ENCODE measurements at regions not wholly inside any gene's neighbourhood (a gene's known extent, or its start where the extent isn't known, plus 50 kb on each side); places are given as distances from the start of the nearest gene placed in this dataset.
"Not testable (repeated sequence)": the region's sequence is repeated elsewhere in the genome, so short reads cannot be mapped to it uniquely, and the experiment has no call there.

DNA sequence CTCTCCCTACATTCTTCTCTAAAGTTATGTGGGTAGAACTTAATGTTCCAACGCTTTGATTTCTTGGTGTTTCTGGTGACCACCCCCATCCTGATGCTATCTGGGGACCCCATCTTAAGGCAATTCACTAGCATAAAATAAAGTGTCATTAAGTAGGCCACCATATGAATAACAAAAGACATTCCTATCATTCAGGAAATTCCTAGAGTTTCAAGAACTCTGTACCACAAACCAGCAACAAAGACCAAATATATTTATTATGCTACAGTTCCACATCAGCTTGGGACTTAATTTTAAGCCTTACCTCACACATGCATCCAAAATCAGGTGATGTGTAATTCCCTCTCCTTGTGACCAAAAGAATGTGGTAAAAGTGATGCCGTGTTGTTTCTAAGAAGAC, 254.6 kb upstream of the LRRC4C start:
- no peak for FAIRE-seq

DNA sequence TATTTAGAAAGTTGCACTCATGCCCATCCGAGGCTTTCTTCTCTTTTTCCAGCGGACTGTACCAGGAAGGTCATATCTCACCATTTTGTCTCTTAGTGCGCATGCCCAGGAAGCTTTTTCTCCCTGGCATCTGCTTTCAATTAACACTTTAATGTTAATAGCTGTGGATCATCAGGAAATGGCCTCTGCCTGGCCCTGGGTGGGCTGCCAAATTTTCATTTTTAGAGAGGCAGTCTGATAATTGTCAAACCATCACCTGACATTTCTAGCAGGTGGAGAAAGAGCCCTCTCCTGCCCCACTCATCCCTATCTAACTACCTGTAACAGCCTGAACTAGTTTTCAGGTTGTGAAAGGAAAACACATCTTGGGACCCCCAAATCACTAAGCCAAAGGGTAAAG, 257.4 kb upstream of the LRRC4C start:
- FAIRE-seq, result no peak

DNA sequence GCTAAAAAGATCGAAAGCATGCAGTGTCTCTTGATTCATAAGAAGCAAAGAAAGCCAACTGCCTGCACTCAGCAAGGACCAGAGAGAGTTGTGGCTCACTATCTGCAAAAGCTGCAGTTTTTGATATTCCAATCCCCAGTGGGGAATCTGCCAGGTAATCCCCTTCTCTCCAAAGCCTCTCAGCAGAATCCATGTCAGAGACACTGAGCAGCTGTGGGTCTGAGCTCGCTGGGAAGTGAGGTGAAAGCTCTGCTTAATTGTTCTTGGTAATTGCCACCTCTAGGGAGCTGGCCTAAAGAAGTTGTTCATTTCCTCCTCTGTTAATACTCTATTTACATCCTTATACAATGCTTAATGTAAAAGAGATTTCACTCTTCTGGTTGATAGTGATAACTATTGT, 261.3 kb upstream of the LRRC4C start:
- no peak for FAIRE-seq

DNA sequence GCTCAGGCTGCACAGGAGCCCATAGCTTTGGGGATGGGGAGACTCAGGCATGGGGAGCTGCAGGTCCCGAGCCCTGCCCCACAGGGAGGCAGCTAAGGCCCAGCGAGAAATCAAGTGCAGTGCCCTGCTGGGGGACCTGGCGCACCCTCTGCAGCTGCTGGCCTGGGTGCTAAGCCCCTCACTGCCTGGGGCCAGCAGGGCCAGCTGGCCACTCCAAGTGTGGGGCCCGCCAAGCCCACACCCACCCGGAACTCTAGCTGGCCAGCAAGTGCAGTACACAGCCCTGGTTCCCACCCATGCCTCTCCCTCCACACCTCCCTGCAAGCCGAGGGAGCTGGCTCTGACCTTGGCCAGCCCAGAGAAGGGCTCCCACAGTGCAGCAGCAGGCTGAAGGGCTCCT, 268.7 kb upstream of the LRRC4C start:
- FAIRE-seq, result not testable (repeated sequence)

DNA sequence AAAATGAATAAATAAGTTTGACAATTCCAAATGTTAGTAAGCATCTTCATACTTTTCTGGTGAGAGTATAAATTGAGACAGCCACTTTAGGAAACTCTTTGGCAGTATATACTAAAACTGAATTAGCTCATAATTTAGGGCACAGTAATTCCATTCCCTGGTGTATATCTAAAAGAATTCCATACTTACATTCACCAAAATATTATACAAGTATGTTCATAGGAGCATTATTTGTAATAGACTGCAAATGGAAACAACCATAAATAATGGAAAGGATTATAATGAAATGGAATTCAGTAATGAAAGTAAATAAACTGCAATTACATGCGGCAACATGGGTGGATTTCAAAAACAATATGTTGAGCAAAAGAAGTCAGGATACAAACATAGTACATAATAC, 315.8 kb upstream of the LRRC4C start:
- no peak for FAIRE-seq

DNA sequence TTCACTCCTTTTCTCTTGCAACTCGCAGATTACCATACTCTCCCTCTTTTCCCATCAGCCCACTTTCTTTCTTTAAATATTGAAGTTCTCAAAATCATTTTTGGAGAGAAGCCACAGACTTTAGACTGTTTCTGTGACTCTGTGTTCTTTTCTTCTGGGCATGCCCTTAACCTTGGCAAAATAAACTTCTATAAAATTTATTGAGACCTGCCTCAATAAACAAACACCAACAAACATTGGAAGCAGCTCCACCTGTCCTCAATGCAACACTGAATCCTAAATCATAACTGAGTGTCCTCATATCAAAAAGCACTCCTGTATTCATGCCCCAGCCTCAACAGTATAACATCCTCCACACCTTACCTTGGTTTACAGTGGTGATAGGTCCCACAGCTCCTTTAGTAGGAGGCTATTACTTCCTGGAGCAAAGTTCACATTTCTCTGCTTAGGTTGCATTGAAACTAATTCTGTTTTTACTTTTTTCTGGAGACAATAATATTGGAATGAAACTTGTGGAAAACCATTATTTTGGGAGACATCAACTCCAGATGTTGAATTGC, 320.0 kb upstream of the LRRC4C start:
- FAIRE-seq, result no peak

DNA sequence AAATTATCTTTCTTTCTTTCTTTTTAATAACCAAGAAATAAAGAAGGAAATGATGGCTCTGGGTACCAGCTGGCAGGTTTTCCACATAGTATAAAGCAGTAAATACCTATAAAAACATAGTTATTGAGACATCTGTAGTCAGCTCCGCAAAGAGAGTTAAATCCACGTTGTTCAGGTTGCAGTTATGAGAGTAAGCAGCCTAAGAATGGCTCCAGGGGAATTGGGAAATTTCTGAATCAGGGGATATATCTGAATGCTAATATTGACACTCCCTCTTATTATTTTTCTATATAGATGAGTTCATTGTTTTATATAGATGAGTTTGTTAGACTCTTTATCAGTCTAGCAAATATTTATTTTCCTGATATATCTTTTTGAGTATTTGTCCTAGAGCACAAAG, 322.0 kb upstream of the LRRC4C start:
- FAIRE-seq, result no peak

DNA sequence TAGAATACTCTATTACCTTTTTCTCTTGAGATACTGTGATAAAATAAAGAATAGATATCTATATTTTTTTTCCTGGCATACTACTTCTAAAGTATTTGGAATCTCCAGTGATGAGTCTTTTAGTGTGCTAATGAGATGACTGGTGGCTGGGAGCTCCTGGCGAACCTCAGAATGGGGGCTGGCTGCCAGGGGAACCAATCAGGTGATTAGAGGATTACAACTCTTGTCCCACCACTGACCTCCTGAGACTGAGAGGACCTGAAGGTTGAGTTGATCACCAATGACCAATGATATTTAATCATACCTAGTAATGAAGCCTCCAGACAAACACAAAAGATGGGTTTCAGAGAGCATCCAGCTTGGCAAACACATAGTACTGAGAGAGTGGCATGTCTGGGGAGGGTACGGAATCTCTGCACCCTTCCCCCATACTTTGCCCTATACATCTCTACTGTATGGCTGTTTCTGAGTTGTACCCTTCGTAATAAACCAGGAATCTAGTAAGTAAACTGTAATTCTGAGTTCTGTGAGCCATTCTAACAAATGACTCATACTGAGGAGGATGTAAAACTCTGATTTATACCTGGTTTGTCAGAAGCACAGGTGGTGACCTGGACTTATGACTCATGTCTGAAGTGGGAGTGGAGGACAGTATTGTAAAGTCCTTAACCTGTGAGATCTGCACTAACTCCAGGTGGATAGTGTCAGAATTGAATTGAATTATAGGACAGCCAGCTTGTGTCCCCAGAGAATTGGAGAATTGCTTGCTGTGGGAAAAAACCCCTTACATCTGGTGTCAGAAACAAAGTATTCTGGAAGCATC, 325.3 kb upstream of the LRRC4C start:
- no peak for FAIRE-seq

DNA sequence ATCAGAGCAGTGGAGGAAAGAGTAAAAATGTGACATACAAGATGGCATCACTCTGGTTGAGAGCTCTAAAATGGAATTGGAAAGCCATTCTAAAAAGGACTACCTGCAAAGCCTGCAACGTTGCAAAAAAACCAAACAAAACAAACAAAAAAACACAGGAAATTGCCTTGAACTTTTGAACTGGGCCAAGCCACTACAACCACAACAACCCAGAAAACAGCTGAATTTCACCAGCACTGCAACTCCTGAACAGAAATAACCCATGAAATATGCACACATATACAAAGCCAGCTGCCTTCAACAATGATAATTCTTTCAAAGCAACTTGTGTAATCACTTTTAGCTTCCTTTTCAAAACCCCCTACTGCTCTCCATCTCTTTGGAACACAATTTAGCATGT, 326.6 kb upstream of the LRRC4C start:
- no peak for FAIRE-seq

DNA sequence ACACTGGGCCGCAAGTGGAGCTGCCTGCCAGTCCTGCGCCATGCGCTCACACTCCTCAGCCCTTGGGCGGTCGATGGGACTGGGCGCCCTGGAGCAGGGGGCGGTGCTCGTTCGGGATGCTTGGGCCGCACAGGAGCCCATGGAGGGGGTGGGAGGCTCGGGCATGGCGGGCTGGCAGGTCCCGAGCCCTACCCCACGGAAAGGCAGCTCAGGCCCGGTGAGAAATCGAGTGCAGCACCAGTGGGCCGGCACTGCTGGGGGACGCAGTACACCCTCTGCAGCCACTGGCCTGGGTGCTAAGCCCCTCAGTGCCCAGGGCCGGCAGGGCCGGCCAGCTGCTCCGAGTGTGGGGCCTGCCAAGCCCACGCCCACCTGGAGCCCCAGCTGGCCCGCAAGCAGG, 328.7 kb upstream of the LRRC4C start:
- FAIRE-seq, result no peak

DNA sequence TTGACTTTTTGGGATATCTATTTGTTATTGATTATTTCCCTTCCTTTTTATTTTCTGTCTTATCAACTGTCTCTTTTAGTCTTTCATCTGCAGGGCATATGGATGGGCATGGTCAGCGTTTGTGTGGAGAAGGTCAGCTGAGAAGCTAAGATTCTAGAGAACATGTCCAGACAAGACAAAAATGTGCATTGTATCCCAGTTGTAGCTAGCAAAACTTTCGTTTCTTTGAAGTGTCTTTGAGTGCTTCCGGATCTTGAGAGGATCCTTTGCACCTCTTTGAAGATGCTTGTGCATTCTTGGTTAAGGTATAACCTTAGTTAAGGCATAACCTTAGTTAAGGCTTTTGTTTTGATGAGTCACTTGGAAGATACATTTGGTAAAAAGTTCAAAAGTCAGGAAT, 329.9 kb upstream of the LRRC4C start:
- FAIRE-seq, result no peak

DNA sequence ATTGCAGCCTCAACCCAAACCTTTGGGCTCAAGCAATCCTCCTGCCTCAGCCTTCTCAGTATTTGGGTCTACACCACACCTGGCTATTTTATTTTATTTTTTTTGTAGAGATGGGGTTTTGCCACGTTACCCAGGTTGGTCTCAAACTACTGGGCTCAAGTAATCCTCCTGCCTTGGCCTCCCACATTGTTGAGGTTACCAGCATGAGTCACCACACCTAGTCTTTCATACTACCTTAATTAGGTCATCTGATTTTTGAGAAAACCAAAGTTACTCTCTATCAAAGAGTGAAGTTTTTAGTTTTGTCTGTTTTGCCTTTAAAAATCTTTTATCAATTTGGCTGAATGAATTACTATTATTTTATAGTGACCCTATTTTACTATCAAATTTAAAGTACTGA, 335.6 kb upstream of the LRRC4C start:
- FAIRE-seq, result no peak

DNA sequence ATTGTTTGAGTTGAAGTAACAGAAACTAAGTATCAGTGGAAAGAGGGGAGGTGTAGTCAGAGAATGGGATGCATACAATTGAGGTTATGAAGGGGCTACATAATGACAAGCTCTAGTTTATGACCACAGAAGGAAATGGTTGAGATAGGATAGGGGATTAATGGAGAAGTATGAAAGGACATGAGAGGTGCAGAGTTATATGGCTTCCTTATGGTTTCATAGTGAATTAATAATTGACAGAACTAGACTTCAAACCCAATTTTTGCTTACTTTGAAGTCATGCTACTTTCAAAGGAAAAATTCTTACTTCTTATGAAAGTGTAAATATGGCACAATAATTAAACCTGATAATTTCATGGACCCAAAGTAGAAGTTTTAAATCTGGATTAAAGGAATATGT, 340.3 kb upstream of the LRRC4C start:
- no peak for FAIRE-seq

DNA sequence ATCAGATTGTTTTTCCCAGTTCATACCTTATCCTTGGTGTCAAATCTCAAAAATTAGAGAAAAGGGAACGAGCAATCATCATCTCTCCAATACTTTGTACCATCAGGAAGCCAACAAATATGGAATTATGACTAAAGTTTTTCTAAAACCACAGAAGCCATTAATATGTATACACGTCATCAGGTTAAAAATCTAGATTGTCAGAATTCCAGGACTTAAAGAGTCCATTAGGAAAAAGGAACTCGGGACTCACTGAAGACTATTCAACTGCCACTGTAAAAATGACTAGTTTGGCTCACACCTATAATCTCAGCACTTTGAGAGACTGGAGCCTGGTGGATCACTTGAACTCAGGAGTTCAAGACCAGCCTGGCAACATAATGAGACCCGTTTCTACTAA, 344.4 kb upstream of the LRRC4C start:
- FAIRE-seq, result no peak

DNA sequence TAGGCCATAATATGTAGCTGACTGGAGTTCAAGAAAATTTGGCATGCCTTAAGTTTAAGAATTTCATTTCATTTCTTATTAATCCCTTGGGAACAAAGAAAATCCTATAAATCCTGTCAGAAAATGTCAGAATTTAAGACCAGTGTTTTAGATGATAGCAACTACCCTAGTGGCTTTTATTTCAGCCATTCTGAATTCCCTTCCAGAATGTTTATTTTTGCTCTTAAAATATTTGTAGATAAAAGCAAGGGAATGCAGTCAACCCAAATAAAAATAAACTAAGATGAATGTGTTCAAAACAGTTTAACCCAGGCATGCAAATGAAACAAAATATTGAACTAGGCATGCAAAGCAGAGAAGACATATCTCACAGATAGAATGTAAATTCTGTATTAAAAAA, 356.9 kb upstream of the LRRC4C start:
- FAIRE-seq, result no peak

DNA sequence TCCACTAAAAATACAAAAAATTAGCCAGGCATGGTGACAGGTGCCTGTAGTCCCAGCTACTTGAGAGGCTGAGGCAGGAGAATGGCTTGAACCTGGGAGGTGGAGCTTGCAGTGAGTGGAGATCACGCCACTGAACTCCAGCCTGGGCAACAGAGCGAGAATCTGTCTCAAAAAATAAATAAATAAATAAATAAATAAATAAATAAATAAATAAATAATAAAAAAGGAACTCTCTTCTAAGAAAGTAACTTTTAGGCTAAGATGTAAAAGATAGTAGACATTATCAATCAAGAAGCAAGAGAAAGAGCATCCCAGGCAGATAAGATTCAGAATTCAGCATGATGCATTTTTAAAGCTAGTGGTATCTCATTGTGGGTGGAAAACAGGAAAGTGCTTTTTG, 364.8 kb upstream of the LRRC4C start:
- FAIRE-seq, result not testable (repeated sequence)

DNA sequence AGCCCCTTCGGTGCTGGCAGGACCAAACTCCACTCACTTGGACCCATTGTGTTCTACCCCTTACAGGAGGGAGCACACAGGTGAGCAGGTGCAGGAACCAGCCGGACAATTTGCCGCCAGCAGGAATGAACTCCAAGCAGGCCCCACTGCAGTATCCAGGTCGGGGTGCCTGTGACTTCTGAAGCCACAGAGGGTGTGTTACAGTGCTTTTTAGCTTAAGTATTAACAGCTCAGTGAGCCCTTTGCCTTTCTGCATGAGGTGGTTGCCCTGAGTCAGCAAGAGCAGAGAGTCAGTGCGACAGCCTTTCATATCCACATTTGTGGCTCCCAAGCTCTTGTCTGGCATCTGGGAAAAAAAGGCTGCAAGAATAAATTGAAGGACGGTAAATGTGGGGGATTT, 366.6 kb upstream of the LRRC4C start:
- FAIRE-seq, result no peak

DNA sequence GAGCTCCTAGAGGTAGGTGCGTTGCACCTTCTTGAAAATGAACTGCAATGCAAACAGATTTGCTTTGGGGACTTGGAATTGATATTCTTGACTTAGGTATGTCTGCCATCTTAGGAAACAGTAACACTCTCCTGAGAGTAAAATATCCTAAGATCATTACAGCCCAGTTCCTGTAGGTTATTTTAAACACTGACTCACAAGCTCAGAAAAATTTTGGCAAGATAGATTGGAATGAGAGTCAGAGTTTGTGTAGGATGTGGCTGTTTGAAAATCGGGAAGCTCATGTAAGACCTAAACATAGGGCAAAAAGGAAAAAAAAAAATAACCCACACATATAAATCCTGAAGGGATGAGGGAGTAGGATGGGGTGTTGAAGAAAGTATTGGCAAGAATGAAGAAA, 377.0 kb upstream of the LRRC4C start:
- FAIRE-seq, result no peak

DNA sequence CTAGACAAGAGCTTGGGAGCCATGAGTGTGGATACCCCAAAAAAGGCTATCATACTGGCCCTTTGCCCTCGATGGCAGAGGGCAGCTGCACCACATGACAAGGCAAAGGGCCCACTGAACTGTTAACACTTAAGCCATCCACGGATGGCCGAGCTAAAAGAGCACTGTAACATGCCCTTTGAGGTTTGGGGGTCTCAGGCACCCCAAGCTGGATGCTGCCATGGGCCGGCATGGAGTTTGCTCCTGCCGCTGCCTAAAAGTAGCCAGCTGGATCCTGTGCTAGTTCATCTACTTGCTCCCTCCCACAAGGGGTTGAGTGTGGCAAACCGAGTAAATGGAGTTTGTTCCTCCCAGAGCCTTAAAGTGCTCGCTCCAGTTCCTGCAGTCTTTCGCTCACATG, 383.2 kb upstream of the LRRC4C start:
- no peak for FAIRE-seq

DNA sequence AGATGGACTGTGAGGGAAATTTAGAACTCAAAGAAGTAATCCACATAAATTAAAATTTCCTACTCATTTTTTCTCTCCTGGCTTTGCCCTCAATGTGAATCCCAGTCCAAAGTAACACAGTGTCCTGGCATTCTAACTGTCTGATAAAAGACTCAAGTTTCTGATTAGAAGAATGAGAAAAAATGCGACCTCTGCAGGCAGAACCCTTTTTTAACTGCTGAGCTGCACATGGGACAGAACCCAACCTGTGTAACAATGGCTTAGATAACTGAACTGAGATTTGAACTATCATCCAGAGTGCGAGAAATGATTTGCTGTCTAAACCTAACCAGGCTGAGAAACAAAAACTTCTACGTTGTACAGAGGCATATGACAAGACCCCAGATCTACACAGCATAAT, 385.6 kb upstream of the LRRC4C start:
- FAIRE-seq, result no peak

DNA sequence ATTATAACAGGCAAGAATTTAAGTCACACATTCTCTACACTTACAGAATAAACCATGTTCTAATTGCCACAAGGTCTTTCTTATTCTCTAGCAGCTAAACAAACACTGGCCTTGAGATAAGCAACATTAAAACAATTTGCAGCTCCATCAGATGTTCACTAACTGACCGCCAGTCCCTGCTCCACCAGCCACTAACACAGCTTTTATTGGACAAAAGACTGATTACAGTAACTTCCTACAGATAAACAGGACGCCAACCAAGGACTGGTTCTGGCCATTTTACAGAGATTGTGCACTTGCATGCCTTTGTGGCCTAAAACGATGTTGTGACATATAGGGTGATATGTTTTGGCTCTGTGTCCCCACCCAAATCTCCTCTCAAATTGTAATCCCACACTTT, 388.9 kb upstream of the LRRC4C start:
- no peak for FAIRE-seq

DNA sequence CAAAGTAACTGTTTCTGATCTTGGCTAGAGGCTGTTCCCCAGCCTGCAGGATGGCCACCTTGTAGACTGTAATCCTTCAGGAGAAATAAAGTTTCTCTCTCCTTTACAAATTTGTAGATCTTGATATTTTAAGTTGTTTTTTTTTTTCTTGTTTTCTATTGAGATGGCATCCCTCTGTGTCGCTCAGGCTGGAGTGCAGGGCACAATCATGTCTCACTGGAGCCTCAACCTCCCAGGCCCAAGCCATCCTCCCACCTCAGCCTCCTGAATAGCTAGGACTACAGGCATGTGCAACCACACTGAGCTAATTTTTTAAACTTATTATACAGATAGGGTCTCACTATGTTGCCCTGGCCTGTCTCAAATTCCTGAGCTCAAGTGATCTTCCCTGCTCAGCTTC, 389.8 kb upstream of the LRRC4C start:
- no peak for FAIRE-seq

DNA sequence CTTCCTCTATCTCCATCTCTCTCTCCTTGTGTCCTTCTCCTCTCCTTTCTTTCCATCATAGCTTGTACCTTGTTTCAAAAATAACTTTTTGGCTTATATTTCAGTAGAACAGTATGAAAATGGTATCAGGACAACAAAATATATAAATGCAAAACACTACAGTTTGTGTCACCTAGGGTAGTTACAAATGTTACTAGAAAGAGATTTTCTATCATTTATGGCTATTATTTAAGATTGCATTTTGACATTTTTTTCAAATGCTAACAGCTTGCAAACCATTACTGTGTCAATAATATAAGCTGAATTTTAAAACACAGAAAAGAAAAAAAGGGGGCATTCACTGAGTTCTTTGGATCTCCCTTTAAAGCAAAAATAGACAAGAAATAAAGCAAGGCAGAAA, 392.3 kb upstream of the LRRC4C start:
- FAIRE-seq, result no peak

DNA sequence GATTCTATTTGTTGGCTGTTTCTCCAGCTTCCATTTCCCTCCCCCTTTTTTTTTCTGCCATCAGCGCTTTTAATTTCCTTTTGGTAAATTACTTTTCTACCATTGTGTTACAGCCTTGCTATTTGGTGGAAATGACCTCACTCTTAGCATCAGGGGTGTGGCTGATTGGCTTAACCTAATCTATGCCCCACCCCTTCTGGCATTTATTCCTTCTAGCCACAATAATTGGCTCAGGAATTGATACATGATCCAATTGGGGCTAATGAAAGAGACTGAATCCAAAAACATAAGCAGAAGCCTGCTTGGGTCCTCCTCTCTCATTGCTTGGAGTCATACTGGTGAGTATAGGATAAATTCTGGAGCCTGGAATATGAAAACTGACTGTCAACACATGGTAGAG, 402.4 kb upstream of the LRRC4C start:
- no peak for FAIRE-seq

DNA sequence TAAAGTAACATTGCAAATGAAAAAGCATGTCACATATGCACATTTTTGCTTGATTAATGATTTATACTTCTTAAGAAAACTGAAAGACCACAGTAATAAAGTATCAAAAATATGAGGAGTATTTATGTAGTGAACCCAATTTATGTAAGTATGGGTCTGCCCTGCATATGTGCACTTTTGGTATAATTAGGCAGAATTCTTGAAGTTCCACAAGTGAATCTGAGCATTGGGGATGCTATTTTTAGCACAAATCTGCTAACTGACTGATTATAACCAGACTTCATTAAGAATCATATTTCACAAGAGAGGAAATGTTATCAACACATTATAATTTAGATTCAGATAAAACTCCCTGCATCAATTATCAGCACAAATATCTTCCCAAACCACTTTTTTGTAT, 407.1 kb upstream of the LRRC4C start:
- FAIRE-seq, result no peak
